ENCODE measurements at regions not wholly inside any gene's neighbourhood (a gene's known extent, or its start where the extent isn't known, plus 50 kb on each side); places are given as distances from the start of the nearest gene placed in this dataset.

- no peak for TF ChIP-seq CTCF (IDR thresholded peaks at IDR 0.05)
- TF ChIP-seq POLR2A (IDR thresholded peaks at IDR 0.05) = no peak
- 20 to 52% (median 42%) methylated on average over 1 of the region's 1 CpG for WGBS, 4 donors
- DNase-seq = no peak
These were observed 685.6 kb upstream of the SLITRK1 start for GRCh38 chr13:84567848-84568247.

DNA sequence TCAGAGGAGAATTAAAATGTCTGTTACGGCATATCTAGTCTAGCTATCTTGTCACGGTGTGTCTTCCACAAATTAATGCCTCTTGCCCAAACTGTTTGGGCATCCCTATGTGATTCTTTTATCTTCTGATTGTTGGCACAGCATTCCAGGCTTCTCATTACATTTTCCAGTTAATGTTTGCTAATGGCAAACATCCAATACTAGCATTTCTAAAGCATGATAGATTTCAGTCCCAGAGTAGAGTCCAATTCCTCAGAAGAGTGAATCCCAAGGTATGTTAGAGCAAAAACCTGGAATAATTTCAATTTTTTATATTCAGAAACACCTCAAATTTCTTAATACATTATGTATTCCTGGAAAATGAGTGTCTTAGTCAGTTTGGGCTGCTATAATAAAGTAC is 684.5 kb upstream of the SLITRK1 start:
- no peaks in the 10 kb centered on the region for H3K9me3 ChIP-seq
- TF ChIP-seq POLR2A (IDR thresholded peaks at IDR 0.05) (no peak), CTCF (IDR thresholded peaks at IDR 0.05) (no peak)
- H3K4me3 ChIP-seq = no peak overlapping the region
- ATAC-seq (no peak), DNase-seq (no peak)
- no peaks in the 10 kb centered on the region for H3K4me1 ChIP-seq
- intact Hi-C loops (cut with DNase I) = no loop called here
- no peaks in the 10 kb centered on the region for H3K36me3 ChIP-seq
- no peaks in the 10 kb centered on the region for H3K27me3 ChIP-seq
- no peak overlapping the region for H3K27ac ChIP-seq
- WGBS, 4 donors = 84 to 89% (median 86%) methylated on average over 2 of the region's 2 CpGs

More at GRCh38 chr13:84567848-84568247, 685.6 kb upstream of the SLITRK1 start:
- ATAC-seq = no peak
- intact Hi-C loops (cut with DNase I) = no loop called here
- H3K4me3 ChIP-seq = no peak overlapping the region
- no peaks in the 10 kb centered on the region for H3K9me3 ChIP-seq
- no peaks in the 10 kb centered on the region for H3K27me3 ChIP-seq
- H3K36me3 ChIP-seq = no peaks in the 10 kb centered on the region
- no peaks in the 10 kb centered on the region for H3K4me1 ChIP-seq
- no peak overlapping the region for H3K27ac ChIP-seq

GRCh38 chr13:84563611-84564010 is 681.3 kb upstream of the SLITRK1 start:
- WGBS, 4 donors = 73 to 85% (median 79%) methylated on average over 3 of the region's 3 CpGs
- Histone ChIP-seq H3K4me3 (no peak overlapping the region), H3K9me3 (peaks cover 0 to 9% (median 0%) of the 10 kb centered on the region in 12 donors), H3K4me1 (no peaks in the 10 kb centered on the region), H3K27me3 (no peaks in the 10 kb centered on the region), H3K36me3 (no peaks in the 10 kb centered on the region), H3K27ac (no peak overlapping the region)
- intact Hi-C loops (cut with DNase I) = no loop called here
- no peak for TF ChIP-seq CTCF (IDR thresholded peaks at IDR 0.05)
- no peak for TF ChIP-seq POLR2A (IDR thresholded peaks at IDR 0.05)
- no peak for DNase-seq
- ATAC-seq = no peak

GRCh38 chr13:84553227-84553626 is 671.0 kb upstream of the SLITRK1 start:
- DNase-seq (no peak), ATAC-seq (no peak)
- Histone ChIP-seq H3K27ac (no peak overlapping the region), H3K4me3 (no peak overlapping the region), H3K36me3 (no peaks in the 10 kb centered on the region), H3K9me3 (peaks cover 0 to 5% (median 0%) of the 10 kb centered on the region in 12 donors), H3K4me1 (no peaks in the 10 kb centered on the region), H3K27me3 (no peaks in the 10 kb centered on the region)
- WGBS, 4 donors = 56 to 72% (median 67%) methylated on average over 5 of the region's 5 CpGs
- TF ChIP-seq CTCF (IDR thresholded peaks at IDR 0.05) (no peak), POLR2A (IDR thresholded peaks at IDR 0.05) (no peak)
- intact Hi-C loops (cut with DNase I) = no loop called here
